Mucosa of descending colon (tissue), 3 donors: ENCODE measurements at regions not wholly inside any gene's neighbourhood (a gene's known extent, or its start where the extent isn't known, plus 50 kb on each side); places are given as distances from the start of the nearest gene placed in this dataset.

Source experiments
- ATAC-seq: fragments of 200-7000 bp; cut with Tn5 transposase; one replicate; pipeline ENCODE4 v1.9.1; 2020; ENCODE audit warnings: mild to moderate bottlenecking, moderate library complexity
- DNase-seq, 3 donors: peaks; one replicate each; pipeline ENCODE4 v3.0.0-alpha.2; 2020
- H3K36me3 ChIP-seq: fragments of 200-600 bp; one replicate; pipeline ENCODE4 v1.8.0; 2021; ENCODE audit warnings: low read depth, mild to moderate bottlenecking
- H3K4me1 ChIP-seq: fragments of 200-600 bp; one replicate; pipeline ENCODE4 v1.8.0; 2021; ENCODE audit warnings: low read depth, mild to moderate bottlenecking
- H3K4me3 ChIP-seq: fragments of 200-600 bp; one replicate; pipeline ENCODE4 v1.8.0; 2021; ENCODE audit warnings: mild to moderate bottlenecking
- H3K9me3 ChIP-seq: fragments of 200-600 bp; one replicate; pipeline ENCODE4 v1.8.0; 2021; ENCODE audit warnings: mild to moderate bottlenecking
- intact Hi-C, 2 donors: fragments of 100-400 bp; cut with DNase I in 1 of 2; cut with micrococcal nuclease in 1 of 2; formaldehyde crosslinking; loops; one replicate each; pipeline versions ENCODE4 v1.11.0 to v1.11.1; 2022; cut with DNase I, micrococcal nuclease
- TF ChIP-seq, protein P1 (sequence below): fragments of 200-600 bp; IDR thresholded peaks from one replicate; pipeline ENCODE4 v1.8.0; 2022; ENCODE audit warnings: antibody characterized with exemption, mild to moderate bottlenecking
- donor health status: DM: no; HTN: no; CAD: no; lungs with moderate emphysema.
- donor health status: DM: no; HTN: no; CAD: no.
- donor health status: DM: no; HTN: yes; CAD: no.

DNA sequence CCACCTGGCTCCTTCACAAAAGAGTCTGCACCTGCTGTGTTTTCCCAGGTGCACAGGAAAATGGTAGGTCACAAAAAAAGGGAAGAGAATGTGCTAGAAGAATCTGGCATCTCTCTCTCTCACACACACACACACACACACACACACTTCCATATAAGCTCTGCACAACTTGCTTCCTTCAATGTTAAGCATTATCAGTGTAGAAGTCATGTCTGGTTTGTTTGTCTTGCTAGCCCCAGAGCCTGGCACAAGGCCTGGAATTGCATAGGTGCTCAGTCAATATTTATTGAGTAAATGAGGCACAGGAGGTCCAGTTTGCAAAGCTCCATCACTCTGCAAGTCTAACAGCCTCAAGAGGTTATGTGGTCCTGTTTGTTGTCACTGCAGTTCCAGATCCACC is 867.3 kb upstream of the AUTS2 start:
- Histone ChIP-seq H3K9me3 (no peaks in the 10 kb centered on the region), H3K36me3 (no peaks in the 10 kb centered on the region), H3K4me1 (no peaks in the 10 kb centered on the region), H3K4me3 (no peak overlapping the region)
- no peak for DNase-seq
- intact Hi-C loops: no loop called here
- TF ChIP-seq, protein P1, sequence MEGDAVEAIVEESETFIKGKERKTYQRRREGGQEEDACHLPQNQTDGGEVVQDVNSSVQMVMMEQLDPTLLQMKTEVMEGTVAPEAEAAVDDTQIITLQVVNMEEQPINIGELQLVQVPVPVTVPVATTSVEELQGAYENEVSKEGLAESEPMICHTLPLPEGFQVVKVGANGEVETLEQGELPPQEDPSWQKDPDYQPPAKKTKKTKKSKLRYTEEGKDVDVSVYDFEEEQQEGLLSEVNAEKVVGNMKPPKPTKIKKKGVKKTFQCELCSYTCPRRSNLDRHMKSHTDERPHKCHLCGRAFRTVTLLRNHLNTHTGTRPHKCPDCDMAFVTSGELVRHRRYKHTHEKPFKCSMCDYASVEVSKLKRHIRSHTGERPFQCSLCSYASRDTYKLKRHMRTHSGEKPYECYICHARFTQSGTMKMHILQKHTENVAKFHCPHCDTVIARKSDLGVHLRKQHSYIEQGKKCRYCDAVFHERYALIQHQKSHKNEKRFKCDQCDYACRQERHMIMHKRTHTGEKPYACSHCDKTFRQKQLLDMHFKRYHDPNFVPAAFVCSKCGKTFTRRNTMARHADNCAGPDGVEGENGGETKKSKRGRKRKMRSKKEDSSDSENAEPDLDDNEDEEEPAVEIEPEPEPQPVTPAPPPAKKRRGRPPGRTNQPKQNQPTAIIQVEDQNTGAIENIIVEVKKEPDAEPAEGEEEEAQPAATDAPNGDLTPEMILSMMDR: no peak
- ATAC-seq: no peak

DNA sequence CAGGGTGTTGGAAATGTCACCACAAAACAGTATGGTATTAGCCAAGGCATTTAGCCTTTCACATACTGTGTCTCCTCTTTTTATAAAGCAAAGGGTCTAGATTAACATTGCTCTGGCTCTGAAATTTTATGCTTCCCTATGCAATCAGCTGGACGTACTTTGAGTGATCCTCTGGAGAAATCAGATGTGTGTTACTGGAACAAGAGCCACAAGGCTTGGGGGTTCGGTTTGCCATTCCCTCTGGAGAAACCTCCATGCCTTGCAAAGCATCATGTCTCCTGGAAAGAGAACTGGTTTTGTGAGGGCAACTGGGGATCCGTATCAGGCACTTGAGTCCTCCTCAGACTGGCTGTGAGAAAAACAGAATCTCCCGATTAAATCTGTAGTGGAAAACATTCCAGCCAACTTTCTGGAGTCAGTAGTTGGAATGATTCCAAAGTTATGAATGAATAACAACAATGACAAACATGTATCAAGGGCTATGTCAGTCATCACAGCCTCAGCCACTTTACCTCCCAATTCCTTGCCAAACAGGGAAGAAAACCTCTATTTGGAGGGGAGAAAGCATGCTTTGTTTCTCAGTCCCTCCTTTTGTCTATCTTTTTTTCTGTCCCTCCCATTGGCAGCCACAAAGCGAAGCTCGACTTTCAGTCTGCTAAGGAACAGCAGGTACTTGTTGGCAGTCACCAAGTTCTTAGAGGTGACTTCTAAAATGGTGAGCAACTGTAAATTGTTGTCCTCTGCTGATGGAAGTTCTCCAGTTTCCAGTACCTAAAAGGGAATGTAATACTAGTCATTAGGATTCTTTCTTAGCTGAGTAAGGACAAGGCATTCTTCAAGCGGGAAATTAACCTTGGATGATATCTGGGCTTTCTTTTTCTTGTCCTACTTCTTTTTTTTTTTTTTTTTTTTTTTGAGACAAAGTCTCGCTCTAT is 864.8 kb upstream of the AUTS2 start:
- Histone ChIP-seq H3K9me3 (no peaks in the 10 kb centered on the region), H3K4me1 (no peaks in the 10 kb centered on the region), H3K4me3 (no peak overlapping the region), H3K36me3 (no peaks in the 10 kb centered on the region)
- ATAC-seq: no peak
- intact Hi-C loops: no loop called here
- TF ChIP-seq, protein P1: no peak
- DNase-seq: no peak

DNA sequence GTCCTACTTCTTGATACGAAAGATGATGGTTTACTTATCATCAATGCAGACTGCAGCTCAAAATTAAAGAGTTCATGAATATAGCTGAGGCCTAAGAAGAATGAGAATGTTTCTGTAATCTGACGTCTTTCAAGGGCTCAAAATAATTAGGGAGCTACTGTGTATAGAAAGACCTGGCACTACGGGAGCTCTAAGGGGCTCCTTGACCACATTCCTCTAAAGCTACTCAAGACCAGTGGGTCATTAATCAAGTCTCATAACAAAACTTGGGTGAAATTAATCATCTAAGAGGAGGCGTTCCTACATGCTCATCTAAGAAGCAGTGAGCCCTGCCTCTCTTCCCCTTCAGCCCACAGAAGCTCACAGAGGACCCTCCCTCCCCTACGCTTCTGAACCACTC is 863.8 kb upstream of the AUTS2 start:
- Histone ChIP-seq H3K4me3 (no peak overlapping the region), H3K9me3 (peaks cover 3% of the 10 kb centered on the region), H3K4me1 (no peaks in the 10 kb centered on the region), H3K36me3 (no peaks in the 10 kb centered on the region)
- TF ChIP-seq, protein P1: no peak
- ATAC-seq (no peak), DNase-seq (no peak)
- intact Hi-C loops: no loop called here

DNA sequence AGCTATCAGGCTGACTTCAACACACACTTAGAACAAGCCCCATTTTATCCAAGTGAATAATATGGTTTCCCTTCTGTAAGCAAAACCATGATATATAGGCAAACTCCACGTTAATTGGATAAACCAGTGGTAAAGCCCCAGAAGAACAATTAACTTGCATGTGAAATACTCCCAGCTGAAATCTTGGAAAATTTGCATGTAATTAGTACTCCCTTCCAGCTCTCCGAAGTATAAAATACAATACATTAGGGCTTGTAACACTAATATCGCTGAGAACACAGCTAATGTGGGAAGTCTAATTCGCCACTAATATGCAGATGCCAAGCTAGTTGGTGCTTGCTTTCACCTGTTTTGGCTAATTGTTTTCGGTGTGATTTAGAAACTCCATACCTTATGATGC is 859.0 kb upstream of the AUTS2 start:
- TF ChIP-seq, protein P1: no peak
- ATAC-seq: no peak
- intact Hi-C loops: no loop called here

DNA sequence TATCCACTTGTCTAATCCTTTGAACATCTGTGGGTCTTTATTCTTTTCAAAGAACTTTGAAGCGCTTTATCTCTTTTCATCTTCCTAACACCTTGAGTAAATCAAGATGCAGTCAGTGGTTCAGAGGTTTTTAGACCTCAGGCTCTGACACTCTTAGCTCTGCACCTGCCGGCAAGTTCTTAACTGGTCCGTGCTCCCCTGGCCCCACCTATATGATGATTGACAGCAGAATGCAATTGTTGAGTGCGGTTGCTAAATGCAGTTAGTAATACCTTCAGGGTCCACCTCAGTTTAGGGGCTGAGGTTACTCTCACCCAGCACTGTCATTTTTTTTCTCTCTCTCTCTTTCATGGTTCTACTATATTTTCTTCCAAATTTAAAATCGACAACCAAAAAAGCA is 854.2 kb upstream of the AUTS2 start:
- TF ChIP-seq, protein P1: no peak
- H3K36me3 ChIP-seq: no peaks in the 10 kb centered on the region
- H3K4me1 ChIP-seq: no peaks in the 10 kb centered on the region
- peaks cover 20% of the 10 kb centered on the region for H3K9me3 ChIP-seq
- DNase-seq (no peak), ATAC-seq (no peak)
- H3K4me3 ChIP-seq: no peak overlapping the region
- intact Hi-C loops: no loop called here

More for the DNA sequence above, 859.0 kb upstream of the AUTS2 start:
- Histone ChIP-seq H3K4me3 (no peak overlapping the region), H3K36me3 (no peaks in the 10 kb centered on the region), H3K9me3 (peaks cover 9% of the 10 kb centered on the region), H3K4me1 (no peaks in the 10 kb centered on the region)
- no peak for DNase-seq
